Activated CD4-positive, alpha-beta T cell treated with anti-CD3 and anti-CD28 coated beads for 36 hours (primary cell): ENCODE measurements at regions not wholly inside any gene's neighbourhood (a gene's known extent, or its start where the extent isn't known, plus 50 kb on each side); places are given as distances from the start of the nearest gene placed in this dataset.

ENCODE experiments used
- ATAC-seq: fragments of 200-7000 bp; cut with Tn5 transposase; one replicate; pipeline ENCODE4 v1.10.0; 2021; ENCODE audit warnings: mild to moderate bottlenecking, moderate library complexity
- CTCF ChIA-PET: fragments of 350-600 bp; sonication (Branson Sonifier 250); formaldehyde crosslinking; loops from one replicate; lab custom pipeline; 2021; ENCODE audit warnings: antibody characterized with exemption; lab: Charles Lee
- POLR2A ChIA-PET: fragments of 350-600 bp; sonication (Branson Sonifier 250); formaldehyde crosslinking; loops from one replicate; lab custom pipeline; 2021; ENCODE audit warnings: antibody characterized with exemption, inconsistent platforms; lab: Charles Lee
- DNase-seq: peaks from one replicate; pipeline ENCODE4 v3.0.0-alpha.2; 2020
- H3K27ac Mint-ChIP-seq: one replicate; pipeline ENCODE4 v1.8.0; 2021; ENCODE audit warnings: mixed read lengths
- H3K27me3 Mint-ChIP-seq: one replicate; pipeline ENCODE4 v1.8.0; 2021; ENCODE audit warnings: mixed read lengths
- H3K36me3 Mint-ChIP-seq: one replicate; pipeline ENCODE4 v1.8.0; 2021; ENCODE audit warnings: low read depth, mixed read lengths
- H3K4me1 Mint-ChIP-seq: one replicate; pipeline ENCODE4 v1.8.0; 2021; ENCODE audit warnings: mixed read lengths
- H3K4me3 Mint-ChIP-seq: one replicate; pipeline ENCODE4 v1.8.0; 2021; ENCODE audit warnings: mild to moderate bottlenecking, moderate library complexity, mixed read lengths
- H3K9me3 Mint-ChIP-seq: one replicate; pipeline ENCODE4 v1.8.0; 2021; ENCODE audit warnings: low read depth, mixed read lengths
- intact Hi-C, 2 experiments: fragments of 100-400 bp; cut with DNase I in 1 of 2; cut with micrococcal nuclease in 1 of 2; formaldehyde crosslinking; loops; one replicate each; pipeline versions ENCODE4 v1.14.2 to v1.15.1; 2022 to 2024; cut with DNase I, micrococcal nuclease

DNA sequence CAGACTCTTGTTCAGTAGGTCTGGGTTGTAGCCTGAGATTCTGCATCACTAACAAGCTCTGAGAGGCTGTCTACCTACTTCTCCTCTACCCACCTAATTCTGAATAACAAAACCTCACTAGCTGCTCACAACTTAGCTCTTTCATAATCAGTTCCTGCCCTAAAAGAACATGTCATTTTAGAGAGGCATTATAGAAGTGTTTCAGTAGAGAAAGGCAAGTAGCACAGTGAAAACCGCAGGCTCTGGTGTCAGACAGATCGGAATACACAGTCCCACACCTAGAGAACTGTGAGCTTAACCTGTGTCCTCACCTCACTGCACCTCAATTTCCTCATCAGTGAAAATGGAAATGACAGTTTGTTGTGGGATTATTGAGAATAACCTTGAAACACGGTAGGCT, 1337.6 kb upstream of the TENM4 start:
- Mint-ChIP-seq H3K4me3 (no peak overlapping the region), H3K4me1 (no peaks in the 10 kb centered on the region), H3K9me3 (peaks cover 10% of the 10 kb centered on the region), H3K27ac (no peak overlapping the region), H3K27me3 (no peaks in the 10 kb centered on the region), H3K36me3 (no peaks in the 10 kb centered on the region)
- DNase-seq (no peak), ATAC-seq (no peak)
- CTCF ChIA-PET: no interaction called here
- POLR2A ChIA-PET: no interaction called here
- intact Hi-C loops: no loop called here

DNA sequence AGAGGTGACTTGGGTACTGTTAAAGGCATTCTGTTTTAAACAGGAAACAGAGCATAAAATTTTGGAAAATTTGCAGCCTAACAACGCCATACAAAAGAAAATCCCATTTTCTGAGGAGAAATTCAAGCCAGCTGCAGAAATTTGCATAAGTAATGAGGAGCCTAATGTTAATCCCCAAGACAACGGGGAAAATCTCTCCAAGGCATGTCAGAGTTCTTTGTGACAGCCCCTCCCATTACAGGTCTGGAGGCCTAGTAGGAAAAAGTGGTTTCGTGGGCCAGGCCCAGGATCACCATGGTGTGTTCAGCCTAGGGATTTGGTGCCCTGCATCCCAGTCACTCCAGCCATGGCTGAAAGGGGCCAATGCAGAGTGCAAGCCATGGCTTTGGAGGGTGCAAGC, 1333.1 kb upstream of the TENM4 start:
- Mint-ChIP-seq H3K4me3 (no peak overlapping the region), H3K36me3 (no peaks in the 10 kb centered on the region), H3K4me1 (no peaks in the 10 kb centered on the region), H3K27ac (no peak overlapping the region), H3K9me3 (peaks cover 14% of the 10 kb centered on the region), H3K27me3 (no peaks in the 10 kb centered on the region)
- ChIA-PET POLR2A (no interaction called here), CTCF (no interaction called here)
- ATAC-seq (no peak), DNase-seq (no peak)
- intact Hi-C loops: no loop called here

- CTCF ChIA-PET: no interaction called here
Observed at GRCh38 chr11:80771017-80771416, 1330.2 kb upstream of the TENM4 start.

DNA sequence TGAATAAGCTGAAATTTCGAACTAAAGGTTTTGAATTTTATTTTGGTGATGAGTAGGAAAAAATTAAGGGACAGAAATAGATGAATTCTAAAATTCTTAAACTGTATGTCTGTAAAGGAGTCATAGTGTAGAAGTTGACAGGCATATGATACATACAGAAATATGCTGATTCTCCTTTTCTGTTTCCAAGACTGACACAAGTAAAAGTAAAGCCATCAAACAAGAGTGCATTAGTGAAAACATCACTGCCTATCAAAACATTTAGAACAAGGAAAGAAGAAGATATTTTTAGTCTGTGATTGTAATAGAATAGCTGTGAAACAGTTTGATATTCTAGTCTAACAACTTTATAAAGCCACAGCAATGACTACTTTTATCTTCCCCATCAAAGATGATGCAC, 1318.0 kb upstream of the TENM4 start:
- ATAC-seq: no peak
- intact Hi-C loops: no loop called here
- no peak overlapping the region for H3K4me3 Mint-ChIP-seq
- no peak for DNase-seq
- no peaks in the 10 kb centered on the region for H3K4me1 Mint-ChIP-seq
- H3K36me3 Mint-ChIP-seq: no peaks in the 10 kb centered on the region
- CTCF ChIA-PET: no interaction called here
- H3K9me3 Mint-ChIP-seq: peaks cover 6% of the 10 kb centered on the region
- POLR2A ChIA-PET: no interaction called here
- H3K27ac Mint-ChIP-seq: no peak overlapping the region
- H3K27me3 Mint-ChIP-seq: no peaks in the 10 kb centered on the region

More at GRCh38 chr11:80771017-80771416, 1330.2 kb upstream of the TENM4 start:
- intact Hi-C loops: no loop called here
- Mint-ChIP-seq H3K36me3 (no peaks in the 10 kb centered on the region), H3K27ac (no peak overlapping the region), H3K9me3 (peaks cover 14% of the 10 kb centered on the region), H3K4me1 (no peaks in the 10 kb centered on the region), H3K4me3 (no peak overlapping the region), H3K27me3 (no peaks in the 10 kb centered on the region)
- ATAC-seq (no peak), DNase-seq (no peak)
- POLR2A ChIA-PET: no interaction called here

DNA sequence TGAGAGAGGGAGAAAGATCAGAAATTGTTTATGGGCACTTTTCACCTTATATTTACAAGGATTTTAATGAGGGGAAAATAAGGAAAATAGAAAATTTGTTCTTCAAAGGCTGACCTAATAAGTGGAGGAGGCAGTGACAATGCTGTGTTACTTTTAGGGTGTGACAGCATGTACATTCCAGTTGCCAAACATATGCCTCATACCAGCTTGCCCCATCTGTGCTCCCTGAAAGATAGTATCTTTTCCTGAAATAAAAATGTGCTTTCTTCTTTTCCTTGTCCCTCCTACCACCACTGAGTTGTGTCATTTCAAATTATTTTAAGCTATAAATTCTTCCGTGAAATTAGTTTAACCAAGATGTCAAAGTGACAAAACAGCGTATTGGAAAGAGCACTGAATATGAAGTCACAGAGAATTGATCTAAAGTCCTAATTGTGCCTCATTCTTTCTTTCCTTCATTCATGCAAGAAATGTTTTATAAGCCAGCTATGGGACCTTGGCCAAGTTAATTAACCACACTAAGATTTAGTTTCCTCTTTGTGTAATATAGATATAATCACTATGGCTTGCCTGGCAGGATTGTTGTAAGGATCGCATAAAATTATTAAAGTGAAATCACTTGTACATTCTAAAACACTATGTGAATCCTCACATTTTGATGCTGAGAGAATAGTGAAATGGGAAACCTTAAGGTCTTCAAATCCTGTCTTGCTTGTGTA, 1307.5 kb upstream of the TENM4 start:
- Mint-ChIP-seq H3K4me1 (no peaks in the 10 kb centered on the region), H3K27ac (no peak overlapping the region), H3K36me3 (no peaks in the 10 kb centered on the region), H3K27me3 (no peaks in the 10 kb centered on the region), H3K4me3 (no peak overlapping the region), H3K9me3 (peaks cover 6% of the 10 kb centered on the region)
- ATAC-seq (no peak), DNase-seq (no peak)
- intact Hi-C loops: no loop called here
- ChIA-PET POLR2A (no interaction called here), CTCF (no interaction called here)

DNA sequence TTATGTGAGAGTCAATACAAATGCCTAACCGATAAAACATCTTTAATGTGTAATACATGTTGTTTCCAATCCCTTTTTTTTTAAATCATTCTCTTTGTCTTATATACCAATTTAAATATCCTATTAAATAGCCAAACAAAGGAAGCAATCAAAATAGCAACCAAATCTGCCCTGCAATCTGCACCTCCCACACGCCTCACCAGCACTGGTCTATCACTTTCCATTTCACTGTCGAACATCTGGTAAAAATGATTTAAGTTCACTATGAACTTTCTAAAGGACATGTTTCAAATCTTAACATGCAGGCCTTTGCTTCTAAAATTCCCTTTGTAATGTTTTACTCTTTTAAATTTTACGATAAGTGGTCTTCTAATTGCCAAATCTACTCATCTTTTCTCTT, 1305.5 kb upstream of the TENM4 start:
- DNase-seq: no peak
- H3K9me3 Mint-ChIP-seq: peaks cover 4% of the 10 kb centered on the region
- no peak overlapping the region for H3K4me3 Mint-ChIP-seq
- H3K27me3 Mint-ChIP-seq: no peaks in the 10 kb centered on the region
- H3K4me1 Mint-ChIP-seq: no peaks in the 10 kb centered on the region
- ATAC-seq: no peak
- intact Hi-C loops: no loop called here
- CTCF ChIA-PET: no interaction called here
- no peak overlapping the region for H3K27ac Mint-ChIP-seq
- POLR2A ChIA-PET: no interaction called here
- no peaks in the 10 kb centered on the region for H3K36me3 Mint-ChIP-seq

GRCh38 chr11:80745416-80745815, 1304.6 kb upstream of the TENM4 start:
- Mint-ChIP-seq H3K9me3 (peaks cover 4% of the 10 kb centered on the region), H3K4me1 (no peaks in the 10 kb centered on the region), H3K27ac (no peak overlapping the region), H3K27me3 (no peaks in the 10 kb centered on the region), H3K4me3 (no peak overlapping the region), H3K36me3 (no peaks in the 10 kb centered on the region)
- no peak for DNase-seq
- ChIA-PET POLR2A (no interaction called here), CTCF (no interaction called here)
- ATAC-seq: no peak
- intact Hi-C loops: no loop called here

DNA sequence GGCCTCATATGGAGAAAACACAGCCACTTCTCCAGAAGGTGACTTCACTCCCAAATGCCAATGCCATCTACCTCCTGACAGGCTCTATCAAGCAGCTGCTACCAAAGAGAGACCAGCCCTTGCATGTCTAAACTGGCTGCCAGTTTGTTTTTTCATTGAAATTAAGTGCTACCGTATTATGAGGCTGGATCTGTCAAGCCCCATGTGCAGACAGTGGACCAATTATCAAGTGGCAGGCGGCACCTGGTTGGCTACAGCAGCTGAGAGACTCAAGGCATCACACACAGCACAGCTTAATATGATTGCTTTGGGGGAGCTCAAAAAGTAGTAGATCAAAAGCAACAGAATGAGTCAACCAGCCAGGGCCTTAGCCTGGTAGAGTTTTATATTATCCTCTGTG, 1293.0 kb upstream of the TENM4 start:
- ATAC-seq: no peak
- H3K27me3 Mint-ChIP-seq: no peaks in the 10 kb centered on the region
- POLR2A ChIA-PET: no interaction called here
- intact Hi-C loops: no loop called here
- CTCF ChIA-PET: no interaction called here
- peaks cover 8% of the 10 kb centered on the region for H3K9me3 Mint-ChIP-seq
- no peak overlapping the region for H3K27ac Mint-ChIP-seq
- H3K4me3 Mint-ChIP-seq: no peak overlapping the region
- H3K36me3 Mint-ChIP-seq: no peaks in the 10 kb centered on the region
- H3K4me1 Mint-ChIP-seq: no peaks in the 10 kb centered on the region
- DNase-seq: no peak

DNA sequence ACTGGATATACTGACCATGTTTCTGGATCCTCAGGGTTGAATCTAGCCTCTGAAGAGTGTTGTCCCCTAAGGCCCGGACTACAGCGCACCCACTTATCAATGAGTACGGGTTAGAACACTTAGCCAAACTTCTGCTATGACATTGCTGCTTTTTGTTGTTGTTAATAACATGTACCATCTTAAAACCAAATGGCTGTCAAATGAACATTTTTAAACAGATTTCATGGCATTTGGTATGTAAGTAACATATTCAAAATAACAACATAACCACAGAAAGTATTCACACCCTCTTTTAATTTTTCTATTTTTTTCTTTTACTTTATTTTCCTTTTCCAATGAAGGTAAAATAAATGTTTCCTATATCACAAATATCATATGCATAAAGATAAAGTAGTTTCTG, 1292.5 kb upstream of the TENM4 start:
- ATAC-seq: no peak
- no peak overlapping the region for H3K4me3 Mint-ChIP-seq
- H3K27ac Mint-ChIP-seq: no peak overlapping the region
- ChIA-PET CTCF (no interaction called here), POLR2A (no interaction called here)
- H3K36me3 Mint-ChIP-seq: no peaks in the 10 kb centered on the region
- H3K9me3 Mint-ChIP-seq: peaks cover 6% of the 10 kb centered on the region
- intact Hi-C loops: no loop called here
- no peaks in the 10 kb centered on the region for H3K27me3 Mint-ChIP-seq
- no peak for DNase-seq
- H3K4me1 Mint-ChIP-seq: no peaks in the 10 kb centered on the region

GRCh38 chr11:80727315-80727714, 1286.5 kb upstream of the TENM4 start:
- no peak overlapping the region for H3K4me3 Mint-ChIP-seq
- intact Hi-C loops: no loop called here
- no peaks in the 10 kb centered on the region for H3K36me3 Mint-ChIP-seq
- no peak overlapping the region for H3K27ac Mint-ChIP-seq
- CTCF ChIA-PET: no interaction called here
- no peaks in the 10 kb centered on the region for H3K4me1 Mint-ChIP-seq
- POLR2A ChIA-PET: no interaction called here
- ATAC-seq: no peak
- H3K9me3 Mint-ChIP-seq: no peaks in the 10 kb centered on the region
- H3K27me3 Mint-ChIP-seq: no peaks in the 10 kb centered on the region
- no peak for DNase-seq

GRCh38 chr11:80726236-80726635, 1285.4 kb upstream of the TENM4 start:
- H3K4me3 Mint-ChIP-seq: no peak overlapping the region

DNA sequence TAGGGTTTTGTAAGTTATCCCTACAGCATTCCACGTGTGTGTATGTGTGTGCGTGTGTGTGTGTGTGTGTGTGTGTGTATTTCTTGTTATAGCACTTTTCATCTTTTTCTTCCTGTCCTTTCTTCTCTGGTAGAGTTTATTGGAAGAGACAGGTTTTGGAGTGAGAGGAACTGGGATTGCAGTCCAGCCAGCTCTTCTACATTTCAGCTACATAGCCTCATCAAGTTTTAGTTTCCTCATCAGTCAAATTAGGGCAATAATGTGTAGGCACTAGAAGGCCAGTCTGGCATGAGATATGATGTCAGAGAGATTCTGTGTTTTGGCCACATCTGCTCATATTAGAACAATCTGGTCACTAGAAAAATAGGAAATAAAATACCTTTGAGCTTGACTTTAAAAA, 1283.5 kb upstream of the TENM4 start:
- POLR2A ChIA-PET: no interaction called here
- Mint-ChIP-seq H3K27me3 (no peaks in the 10 kb centered on the region), H3K4me3 (no peak overlapping the region), H3K36me3 (no peaks in the 10 kb centered on the region), H3K9me3 (peaks cover 3% of the 10 kb centered on the region), H3K4me1 (no peaks in the 10 kb centered on the region), H3K27ac (no peak overlapping the region)
- CTCF ChIA-PET: no interaction called here
- intact Hi-C loops: no loop called here
- ATAC-seq (no peak), DNase-seq (no peak)

More at GRCh38 chr11:80726236-80726635, 1285.4 kb upstream of the TENM4 start:
- no peaks in the 10 kb centered on the region for H3K27me3 Mint-ChIP-seq
- intact Hi-C loops: no loop called here
- no peaks in the 10 kb centered on the region for H3K36me3 Mint-ChIP-seq
- no peak for ATAC-seq
- ChIA-PET CTCF (no interaction called here), POLR2A (no interaction called here)
- no peaks in the 10 kb centered on the region for H3K4me1 Mint-ChIP-seq
- no peak for DNase-seq
- peaks cover 1% of the 10 kb centered on the region for H3K9me3 Mint-ChIP-seq
- no peak overlapping the region for H3K27ac Mint-ChIP-seq
